GM12878 (cell line): ENCODE measurements at regions not wholly inside any gene's neighbourhood (a gene's known extent, or its start where the extent isn't known, plus 50 kb on each side); places are given as distances from the start of the nearest gene placed in this dataset.

Source experiments
- ATAC-seq: fragments of 200-7000 bp; cut with Tn5 transposase; 3 replicates; pipeline ENCODE4 v1.9.1; 2020; ENCODE audit warnings: mild to moderate bottlenecking, moderate library complexity
- BruUV-seq: library from RNA; stranded (reverse); fragments of 400-500 nt; replicated peaks from 2 replicates; lab custom pipeline; 2021; lab: Mats Ljungman, UMichigan
- CTCF ChIA-PET: fragments of 300-600 bp; sonication (Branson Sonifier 250); formaldehyde crosslinking; extraction: SDS; loops from one replicate; lab custom pipeline; 2021; ENCODE audit warnings: inconsistent platforms; lab: Yijun Ruan, JAX
- POLR2A ChIA-PET: fragments of 350-600 bp; formaldehyde crosslinking; extraction: SDS; loops from one replicate; lab custom pipeline; 2021; ENCODE audit warnings: inconsistent platforms; lab: Charles Lee
- RAD21 ChIA-PET: fragments of 300-600 bp; sonication (Branson Sonifier 250); formaldehyde crosslinking; loops from one replicate; lab custom pipeline; 2023; ENCODE audit warnings: antibody characterized with exemption; ENCODE audit not compliant: unreplicated experiment; lab: Charles Lee
- SMC1A ChIA-PET: fragments of 300-600 bp; sonication (Branson Sonifier 250); formaldehyde crosslinking; loops from one replicate; lab custom pipeline; 2023; ENCODE audit not compliant: unreplicated experiment, uncharacterized antibody; lab: Charles Lee
- DNase-seq: peaks from one replicate; pipeline ENCODE4 v3.0.0-alpha.2; 2011; ENCODE audit warnings: low read depth, low spot score
- FAIRE-seq: peaks from 3 replicates; lab custom pipeline; 2011; peaks lifted over from hg19 to GRCh38; lab: Jason Lieb, UNC
- H2AFZ ChIP-seq: 2 replicates; pipeline ENCODE4 v1.6.0; 2011; ENCODE audit warnings: low read depth, low read length, control low read depth; ENCODE audit not compliant: control insufficient read depth
- H3K27ac ChIP-seq: 2 replicates; pipeline ENCODE4 v1.5.1; 2011; ENCODE audit warnings: control low read depth; ENCODE audit not compliant: control insufficient read depth, insufficient read depth
- H3K27me3 ChIP-seq, 2 experiments: replicated peaks in 1 of 2; 2 replicates each; pipeline versions ENCODE4 v1.6.0 to v1.6.1; 2011; ENCODE audit warnings: low read length in 1 of 2; ENCODE audit not compliant: control insufficient read depth in 2 of 2, insufficient read depth in 2 of 2
- H3K36me3 ChIP-seq, 2 experiments: 2 replicates each; pipeline ENCODE4 v1.5.1; 2011; ENCODE audit warnings: low read length in 1 of 2; ENCODE audit not compliant: control insufficient read depth in 2 of 2, insufficient read depth in 2 of 2
- H3K4me1 ChIP-seq: 2 replicates; pipeline ENCODE4 v1.6.1; 2011; ENCODE audit warnings: mild to moderate bottlenecking, low read length, moderate library complexity, mixed read lengths; ENCODE audit not compliant: control insufficient read depth, insufficient read depth
- H3K4me2 ChIP-seq: 2 replicates; pipeline ENCODE4 v1.6.0; 2011; ENCODE audit warnings: control low read depth; ENCODE audit not compliant: control insufficient read depth, insufficient read depth
- H3K4me3 ChIP-seq: fragments of 200-600 bp; sonication (generic); 2 replicates; pipeline ENCODE4 v1.5.1; 2016
- H3K79me2 ChIP-seq: 2 replicates; pipeline ENCODE4 v1.6.0; 2011; ENCODE audit warnings: low read length; ENCODE audit not compliant: control insufficient read depth, insufficient read depth
- H3K9ac ChIP-seq: 2 replicates; pipeline ENCODE4 v1.8.0; 2011; ENCODE audit warnings: low read length, control low read depth, mixed read lengths; ENCODE audit not compliant: control insufficient read depth, insufficient read depth
- H3K9me3 ChIP-seq: replicated peaks from 3 replicates; pipeline ENCODE4 v1.5.1; 2011; ENCODE audit warnings: mild to moderate bottlenecking, low read length; ENCODE audit not compliant: control insufficient read depth, insufficient read depth
- H4K20me1 ChIP-seq: 2 replicates; pipeline ENCODE4 v1.6.0; 2011; ENCODE audit not compliant: control insufficient read depth, insufficient read depth
- ASH2L ChIP-seq: fragments of 300-600, 200-600 bp; sonication (generic); IDR thresholded peaks from 2 replicates; pipeline ENCODE4 v1.6.1; 2017; ENCODE audit warnings: low read depth, mild to moderate bottlenecking, borderline replicate concordance
- CBFB ChIP-seq: IDR thresholded peaks from 2 replicates; pipeline ENCODE4 v1.6.1; 2016; ENCODE audit warnings: antibody characterized with exemption, low read depth
- EGR1 ChIP-seq, 2 experiments: IDR thresholded peaks; 1 replicate in 1 of 2; 2 replicates in 1 of 2; pipeline ENCODE4 v1.6.1; 2011 to 2012; ENCODE audit warnings: low read depth in 2 of 2, low read length in 2 of 2, borderline replicate concordance in 1 of 2, mild to moderate bottlenecking in 1 of 2, moderate library complexity in 1 of 2
- ESRRA ChIP-seq: IDR thresholded peaks from 2 replicates; pipeline ENCODE4 v1.6.1; 2012; ENCODE audit warnings: mild to moderate bottlenecking, low read length, improper control_type of control experiment
- ETV6 ChIP-seq, 2 experiments: fragments of 450-650 bp in 1 of 2; IDR thresholded peaks in 1 of 2; conservative IDR thresholded peaks in 1 of 2; 2 replicates each; pipeline ENCODE4 v1.6.1; 2014; ENCODE audit warnings: antibody characterized with exemption in 1 of 2, borderline replicate concordance in 1 of 2, low read depth in 1 of 2, mild to moderate bottlenecking in 1 of 2, moderate library complexity in 1 of 2
- EZH2 ChIP-seq: IDR thresholded peaks from 2 replicates; pipeline ENCODE4 v1.6.1; 2012; ENCODE audit warnings: low read depth, mild to moderate bottlenecking, control low read depth, inconsistent platforms, low read length, borderline replicate concordance; ENCODE audit not compliant: control insufficient read depth
- HDAC2 ChIP-seq: fragments of 200-600 bp; sonication (generic); IDR thresholded peaks from 2 replicates; pipeline ENCODE4 v1.6.1; 2017
- MYB ChIP-seq: fragments of 150-350 bp; IDR thresholded peaks from 2 replicates; pipeline ENCODE4 v1.6.1; 2014; ENCODE audit warnings: mild to moderate bottlenecking, low read depth, low read length, borderline replicate concordance
- MYC ChIP-seq: IDR thresholded peaks from 2 replicates; pipeline ENCODE4 v1.6.1; 2011; ENCODE audit warnings: mild to moderate bottlenecking, low read length, moderate library complexity, inconsistent platforms; ENCODE audit not compliant: insufficient read depth, insufficient replicate concordance, insufficient read length, severe bottlenecking
- NRF1 ChIP-seq: conservative IDR thresholded peaks from 2 replicates; pipeline ENCODE4 v1.6.1; 2011; ENCODE audit warnings: mild to moderate bottlenecking, low read depth, low read length, improper control_type of control experiment
- TCF3 ChIP-seq: IDR thresholded peaks from 2 replicates; pipeline ENCODE4 v1.6.1; 2012; ENCODE audit warnings: low read depth, mild to moderate bottlenecking, low read length, borderline replicate concordance; ENCODE audit not compliant: insufficient read depth
- YY1 ChIP-seq: IDR thresholded peaks from 2 replicates; pipeline ENCODE4 v1.6.1; 2011; ENCODE audit warnings: low read depth, mild to moderate bottlenecking, low read length
- WGBS: methylation state at CpG from one replicate; pipeline ENCODE4 v1.1.6; 2016; ENCODE audit warnings: low lambda C conversion rate; ENCODE audit not compliant: insufficient replicate concordance, insufficient coverage; ENCODE audit errors: missing lambda C conversion rate; 5-methylcytosine and 5-hydroxymethylcytosine counted together
- in situ Hi-C: fragments of 300-500 bp; cut with MboI; formaldehyde crosslinking; loops from 9 replicates; pipeline ENCODE4 v1.14.3; 2018; ENCODE audit warnings: mixed read lengths
- intact Hi-C: fragments of 100-400 bp; cut with micrococcal nuclease; formaldehyde crosslinking; loops from one replicate; pipeline ENCODE4 v1.14.2; 2022; ENCODE audit not compliant: unreplicated experiment
- TF ChIP-seq, protein P1 (sequence below): fragments of 450-650 bp; formaldehyde crosslinking; IDR thresholded peaks from 2 replicates; pipeline ENCODE4 v1.5.0; 2022; ENCODE audit warnings: mild to moderate bottlenecking, missing genetic modification characterization
- TF ChIP-seq, protein P2 (sequence below): IDR thresholded peaks from 2 replicates; pipeline ENCODE4 v1.6.1; 2011; ENCODE audit warnings: mild to moderate bottlenecking, low read depth, low read length, moderate library complexity; ENCODE audit not compliant: insufficient replicate concordance

DNA sequence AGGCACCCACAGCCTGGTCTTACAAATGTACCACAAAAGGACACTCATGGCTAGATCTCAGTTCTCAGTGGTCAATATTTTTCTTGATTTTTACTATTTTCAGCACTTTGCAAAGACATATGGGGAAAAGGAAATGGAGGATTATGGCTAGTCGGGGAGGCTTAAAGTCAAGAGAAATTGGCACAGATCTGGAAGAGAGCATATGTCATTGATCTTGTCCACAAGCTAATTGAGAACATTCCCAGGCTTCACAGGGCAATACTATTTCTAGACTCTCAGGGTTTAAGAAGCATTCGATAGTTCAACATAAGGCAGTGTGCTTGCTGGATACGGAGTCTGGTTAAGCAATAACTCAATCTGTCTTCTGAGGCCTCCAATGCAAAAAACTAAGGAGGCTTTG is 285.8 kb downstream of the ZNF608 start (continued):
- TF ChIP-seq, protein P1, sequence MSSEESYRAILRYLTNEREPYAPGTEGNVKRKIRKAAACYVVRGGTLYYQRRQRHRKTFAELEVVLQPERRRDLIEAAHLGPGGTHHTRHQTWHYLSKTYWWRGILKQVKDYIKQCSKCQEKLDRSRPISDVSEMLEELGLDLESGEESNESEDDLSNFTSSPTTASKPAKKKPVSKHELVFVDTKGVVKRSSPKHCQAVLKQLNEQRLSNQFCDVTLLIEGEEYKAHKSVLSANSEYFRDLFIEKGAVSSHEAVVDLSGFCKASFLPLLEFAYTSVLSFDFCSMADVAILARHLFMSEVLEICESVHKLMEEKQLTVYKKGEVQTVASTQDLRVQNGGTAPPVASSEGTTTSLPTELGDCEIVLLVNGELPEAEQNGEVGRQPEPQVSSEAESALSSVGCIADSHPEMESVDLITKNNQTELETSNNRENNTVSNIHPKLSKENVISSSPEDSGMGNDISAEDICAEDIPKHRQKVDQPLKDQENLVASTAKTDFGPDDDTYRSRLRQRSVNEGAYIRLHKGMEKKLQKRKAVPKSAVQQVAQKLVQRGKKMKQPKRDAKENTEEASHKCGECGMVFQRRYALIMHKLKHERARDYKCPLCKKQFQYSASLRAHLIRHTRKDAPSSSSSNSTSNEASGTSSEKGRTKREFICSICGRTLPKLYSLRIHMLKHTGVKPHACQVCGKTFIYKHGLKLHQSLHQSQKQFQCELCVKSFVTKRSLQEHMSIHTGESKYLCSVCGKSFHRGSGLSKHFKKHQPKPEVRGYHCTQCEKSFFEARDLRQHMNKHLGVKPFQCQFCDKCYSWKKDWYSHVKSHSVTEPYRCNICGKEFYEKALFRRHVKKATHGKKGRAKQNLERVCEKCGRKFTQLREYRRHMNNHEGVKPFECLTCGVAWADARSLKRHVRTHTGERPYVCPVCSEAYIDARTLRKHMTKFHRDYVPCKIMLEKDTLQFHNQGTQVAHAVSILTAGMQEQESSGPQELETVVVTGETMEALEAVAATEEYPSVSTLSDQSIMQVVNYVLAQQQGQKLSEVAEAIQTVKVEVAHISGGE (CRISPR knock-in tag): no peak
- no peak for TF ChIP-seq HDAC2

DNA sequence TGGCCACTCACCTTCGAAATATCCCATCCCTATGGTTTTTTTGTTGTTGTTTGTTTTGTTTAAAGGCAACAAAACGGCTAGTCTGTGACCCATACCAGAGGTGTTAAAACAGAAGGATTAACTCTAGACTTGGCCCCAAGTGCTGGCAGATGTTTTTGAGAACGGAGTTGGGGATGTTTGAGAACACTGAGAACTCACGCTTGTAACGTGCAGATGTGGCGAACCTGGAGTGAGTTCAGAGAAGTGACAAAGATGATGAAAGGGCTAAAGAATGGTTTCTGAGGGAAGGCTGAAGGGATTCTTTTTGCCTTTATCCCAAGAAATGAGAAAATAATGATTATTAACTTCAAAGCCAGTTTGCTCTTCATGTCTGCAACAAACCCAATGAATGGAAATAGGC is 286.5 kb downstream of the ZNF608 start:
- H3K27me3 ChIP-seq: no peaks in the 10 kb centered on the region
- RAD21 ChIA-PET: no interaction called here
- WGBS: 58% methylated on average over 6 of the region's 6 CpGs
- SMC1A ChIA-PET: no interaction called here
- intact Hi-C loops (loop anchor here (10.0 kb wide), 1 partner anchor 445 kb away; no protein-coding TSS in a partner anchor), in situ Hi-C loops (no loop called here)
- H3K4me2 ChIP-seq: no peak overlapping the region
- POLR2A ChIA-PET: no interaction called here
- H2AFZ ChIP-seq: no peak overlapping the region
- FAIRE-seq (no peak), DNase-seq (no peak), ATAC-seq (no peak)
- no peaks in the 10 kb centered on the region for H4K20me1 ChIP-seq
- no peak overlapping the region for H3K4me3 ChIP-seq
- CTCF ChIA-PET: no interaction called here
- no TSS peak for BruUV-seq
- TF ChIP-seq YY1 (no peak), ASH2L (no peak), ESRRA (no peak), NRF1 (no peak), EZH2 (no peak), EGR1 (IDR thresholded peaks at IDR 0.05; ENCODE audit: borderline replicate concordance in 1 of 2, low read depth in 2 of 2, low read length in 2 of 2) (no peak), MYC (no peak), TCF3 (no peak), MYB (no peak), ETV6 (conservative IDR thresholded peaks at IDR 0.05 in 1 of 2, IDR thresholded peaks at IDR 0.05 in 1 of 2; ENCODE audit: borderline replicate concordance in 1 of 2, low read depth in 1 of 2) (no peak), CBFB (no peak)
- TF ChIP-seq, protein P2, sequence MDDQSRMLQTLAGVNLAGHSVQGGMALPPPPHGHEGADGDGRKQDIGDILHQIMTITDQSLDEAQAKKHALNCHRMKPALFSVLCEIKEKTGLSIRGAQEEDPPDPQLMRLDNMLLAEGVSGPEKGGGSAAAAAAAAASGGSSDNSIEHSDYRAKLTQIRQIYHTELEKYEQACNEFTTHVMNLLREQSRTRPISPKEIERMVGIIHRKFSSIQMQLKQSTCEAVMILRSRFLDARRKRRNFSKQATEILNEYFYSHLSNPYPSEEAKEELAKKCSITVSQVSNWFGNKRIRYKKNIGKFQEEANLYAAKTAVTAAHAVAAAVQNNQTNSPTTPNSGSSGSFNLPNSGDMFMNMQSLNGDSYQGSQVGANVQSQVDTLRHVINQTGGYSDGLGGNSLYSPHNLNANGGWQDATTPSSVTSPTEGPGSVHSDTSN: no peak
- no peaks in the 10 kb centered on the region for H3K4me1 ChIP-seq
- peaks cover 8% of the 10 kb centered on the region; the same call in 2 of the 3 replicates for H3K9me3 ChIP-seq
- no peak overlapping the region for H3K9ac ChIP-seq
- no peak overlapping the region for H3K27ac ChIP-seq
- no peaks in the 10 kb centered on the region for H3K79me2 ChIP-seq
- no peaks in the 10 kb centered on the region for H3K36me3 ChIP-seq
